Erythroblast (primary cell): ENCODE measurements at regions not wholly inside any gene's neighbourhood (a gene's known extent, or its start where the extent isn't known, plus 50 kb on each side); places are given as distances from the start of the nearest gene placed in this dataset.

Experiments
- DNase-seq, 2 experiments: peaks; one replicate each; lab custom pipeline; 2025; lab: John Stamatoyannopoulos, UW
- GATA1 ChIP-seq: IDR thresholded peaks from 2 replicates; pipeline ENCODE4 v1.6.1; 2011; ENCODE audit warnings: low read depth, mild to moderate bottlenecking, control low read depth, low read length, moderate library complexity
- POLR2A ChIP-seq: IDR thresholded peaks from 2 replicates; pipeline ENCODE4 v1.6.1; 2011; ENCODE audit warnings: mild to moderate bottlenecking, low read length

- no peak for TF ChIP-seq GATA1
- TF ChIP-seq POLR2A, result no peak
- DNase-seq, result no peak
Measured at GRCh38 chr12:90295858-90296257, 587.2 kb upstream of the ATP2B1 start.

GRCh38 chr12:90292183-90292582 lies 583.5 kb upstream of the ATP2B1 start:
- no peak for TF ChIP-seq GATA1
- no peak for TF ChIP-seq POLR2A
- DNase-seq, result no peak

DNA sequence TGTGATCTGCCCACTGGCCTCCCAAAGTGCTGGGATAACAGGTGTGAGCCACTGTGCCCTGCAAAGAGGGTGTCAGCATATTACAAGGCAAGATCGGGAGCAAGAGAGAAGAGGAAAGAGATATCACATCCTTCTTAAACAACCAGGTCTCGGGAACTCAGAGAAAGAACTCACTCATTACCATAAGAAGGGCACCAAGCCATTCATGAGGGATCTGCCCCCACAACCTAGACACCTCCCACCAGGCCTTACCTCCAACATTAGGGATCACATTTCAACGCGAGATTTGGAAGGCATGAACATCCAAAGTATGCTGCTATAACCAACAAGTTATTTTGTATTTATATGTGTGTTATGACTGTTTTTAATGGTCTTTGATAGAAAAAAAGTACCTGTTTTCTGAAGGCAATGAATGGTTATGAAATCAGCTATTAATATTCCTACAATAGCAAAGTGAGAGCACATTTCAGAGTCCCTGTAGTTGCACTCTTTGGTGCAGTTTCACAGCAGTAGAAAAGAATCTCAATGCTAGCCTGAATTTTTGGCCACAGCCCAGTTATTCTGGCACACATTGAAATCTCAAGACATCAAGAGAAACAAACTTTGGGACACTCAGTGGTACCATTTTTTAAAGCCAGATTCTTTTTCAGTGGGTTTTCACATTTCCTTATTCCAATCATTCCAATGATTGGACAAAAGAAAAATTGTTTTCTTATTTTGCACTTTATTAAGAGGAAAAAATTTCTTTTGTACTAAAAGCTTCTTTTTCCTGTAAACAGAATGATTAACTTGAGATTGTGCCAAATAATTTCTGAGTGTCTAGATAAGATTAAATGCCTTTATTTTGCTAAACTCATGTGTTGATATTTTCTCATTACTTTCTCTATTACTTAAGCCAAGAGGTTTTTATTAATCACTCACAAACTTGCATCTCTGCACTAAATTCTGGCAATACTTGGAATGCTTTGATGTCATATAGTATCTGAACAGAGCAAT lies 582.6 kb upstream of the ATP2B1 start:
- DNase-seq, result no peak

GRCh38 chr12:90287585-90287984 lies 578.9 kb upstream of the ATP2B1 start:
- no peak for DNase-seq
- TF ChIP-seq GATA1 (no peak), POLR2A (no peak)

More for the DNA sequence above, 582.6 kb upstream of the ATP2B1 start:
- no peak for TF ChIP-seq POLR2A
- no peak for TF ChIP-seq GATA1

- no peak for DNase-seq
- TF ChIP-seq POLR2A (no peak), GATA1 (no peak)
Measured at GRCh38 chr12:90281154-90281868, 572.7 kb upstream of the ATP2B1 start.

- TF ChIP-seq POLR2A, result no peak
- TF ChIP-seq GATA1, result no peak
- no peak for DNase-seq
Measured at GRCh38 chr12:90280564-90281058, 572.0 kb upstream of the ATP2B1 start.

GRCh38 chr12:90280033-90280432 lies 571.4 kb upstream of the ATP2B1 start:
- TF ChIP-seq GATA1 (no peak), POLR2A (no peak)
- DNase-seq, result no peak

DNA sequence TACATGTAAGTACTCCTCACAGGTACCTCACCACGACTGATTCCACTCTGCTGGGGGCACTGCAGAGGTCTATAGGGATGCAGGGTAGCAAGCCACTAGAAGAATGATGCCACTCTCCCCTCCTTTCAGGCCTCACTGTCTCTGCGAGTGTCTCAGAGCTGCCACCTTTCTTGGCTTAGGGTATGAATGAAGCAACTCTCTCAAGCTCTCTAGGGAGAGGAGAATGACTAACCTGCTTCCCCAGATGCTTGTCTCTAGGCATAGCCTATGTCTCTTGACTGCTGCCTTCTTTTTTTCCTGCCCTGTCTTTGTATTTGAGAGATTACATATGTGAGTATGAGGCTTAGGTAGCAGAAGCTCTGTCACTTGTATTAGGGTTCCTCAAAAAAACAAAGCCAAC lies 566.5 kb upstream of the ATP2B1 start:
- DNase-seq, result no peak
- TF ChIP-seq POLR2A, result no peak
- TF ChIP-seq GATA1, result no peak

DNA sequence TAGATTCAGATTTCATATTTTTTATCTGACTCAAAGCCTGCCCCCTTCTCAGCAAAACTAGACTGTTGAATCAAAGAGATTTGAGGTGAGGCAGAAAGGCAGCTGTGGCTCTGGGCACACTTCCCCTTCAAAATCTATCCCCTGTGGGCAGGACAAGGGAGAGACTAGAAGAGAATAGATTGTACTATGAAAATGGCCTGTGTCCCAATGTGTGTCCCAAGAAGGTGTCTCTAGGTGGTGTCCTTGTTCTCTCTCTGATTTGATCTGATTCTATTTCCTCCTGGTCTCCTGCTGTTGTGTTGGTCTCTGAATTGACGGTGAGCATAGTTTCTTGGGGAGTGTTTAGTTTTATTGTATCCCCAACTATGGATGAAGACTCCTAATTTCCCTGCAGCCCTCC lies 565.8 kb upstream of the ATP2B1 start:
- no peak for DNase-seq

DNA sequence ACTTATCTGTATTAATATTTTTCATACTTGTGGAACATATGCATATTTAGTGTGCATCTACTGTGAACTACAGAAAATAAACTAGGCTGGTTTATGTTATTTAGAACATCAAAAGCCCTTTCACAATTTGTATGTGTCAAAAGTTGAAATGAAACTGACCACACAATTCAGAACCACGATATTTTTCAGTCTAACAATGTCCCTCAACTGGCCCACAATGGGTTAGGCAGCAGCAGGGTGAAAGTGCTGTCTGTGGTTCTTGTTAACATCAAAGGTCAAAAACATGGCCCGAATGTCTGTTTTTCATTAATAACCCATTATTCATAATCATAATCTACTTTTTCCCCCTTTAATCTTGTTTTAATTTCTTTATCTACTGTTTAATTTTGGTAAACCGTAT lies 559.9 kb upstream of the ATP2B1 start:
- TF ChIP-seq GATA1 (no peak), POLR2A (no peak)
- DNase-seq, result no peak

More for the DNA sequence above, 565.8 kb upstream of the ATP2B1 start:
- TF ChIP-seq POLR2A (no peak), GATA1 (no peak)

- DNase-seq, result no peak
- TF ChIP-seq GATA1 (no peak), POLR2A (no peak)
Measured at GRCh38 chr12:90262251-90262650, 553.6 kb upstream of the ATP2B1 start.

- no peak for DNase-seq
- no peak for TF ChIP-seq POLR2A
- TF ChIP-seq GATA1, result no peak
Measured at GRCh38 chr12:90261283-90261682, 552.6 kb upstream of the ATP2B1 start.

- no peak for TF ChIP-seq POLR2A
- no peak for TF ChIP-seq GATA1
- DNase-seq, result no peak
Measured at GRCh38 chr12:90260136-90260535, 551.5 kb upstream of the ATP2B1 start.

- TF ChIP-seq GATA1, result no peak
- TF ChIP-seq POLR2A, result no peak
- DNase-seq, result no peak
Measured at GRCh38 chr12:90257927-90258624, 549.4 kb upstream of the ATP2B1 start.

DNA sequence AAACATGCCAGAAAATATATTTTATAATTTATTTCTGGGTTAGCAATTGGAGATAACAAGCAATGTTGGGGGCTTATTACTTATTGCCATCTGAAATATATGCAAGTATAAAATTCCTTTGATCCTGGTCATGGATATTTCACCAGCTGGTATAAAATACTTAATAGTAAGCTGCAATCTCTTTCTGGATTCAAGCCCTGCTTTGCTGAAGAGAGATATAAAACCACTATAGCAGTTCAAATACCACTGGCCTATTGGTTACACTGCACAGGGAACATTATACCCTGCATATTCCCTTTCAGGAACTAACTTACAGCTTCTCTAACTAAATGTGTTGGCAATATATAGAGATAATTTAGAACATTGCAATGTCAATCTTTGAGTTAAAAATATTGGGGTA lies 546.2 kb upstream of the ATP2B1 start:
- TF ChIP-seq GATA1 (no peak), POLR2A (no peak)
- no peak for DNase-seq
